ENCODE measurements at regions not wholly inside any gene's neighbourhood (a gene's known extent, or its start where the extent isn't known, plus 50 kb on each side); places are given as distances from the start of the nearest gene placed in this dataset.

DNA sequence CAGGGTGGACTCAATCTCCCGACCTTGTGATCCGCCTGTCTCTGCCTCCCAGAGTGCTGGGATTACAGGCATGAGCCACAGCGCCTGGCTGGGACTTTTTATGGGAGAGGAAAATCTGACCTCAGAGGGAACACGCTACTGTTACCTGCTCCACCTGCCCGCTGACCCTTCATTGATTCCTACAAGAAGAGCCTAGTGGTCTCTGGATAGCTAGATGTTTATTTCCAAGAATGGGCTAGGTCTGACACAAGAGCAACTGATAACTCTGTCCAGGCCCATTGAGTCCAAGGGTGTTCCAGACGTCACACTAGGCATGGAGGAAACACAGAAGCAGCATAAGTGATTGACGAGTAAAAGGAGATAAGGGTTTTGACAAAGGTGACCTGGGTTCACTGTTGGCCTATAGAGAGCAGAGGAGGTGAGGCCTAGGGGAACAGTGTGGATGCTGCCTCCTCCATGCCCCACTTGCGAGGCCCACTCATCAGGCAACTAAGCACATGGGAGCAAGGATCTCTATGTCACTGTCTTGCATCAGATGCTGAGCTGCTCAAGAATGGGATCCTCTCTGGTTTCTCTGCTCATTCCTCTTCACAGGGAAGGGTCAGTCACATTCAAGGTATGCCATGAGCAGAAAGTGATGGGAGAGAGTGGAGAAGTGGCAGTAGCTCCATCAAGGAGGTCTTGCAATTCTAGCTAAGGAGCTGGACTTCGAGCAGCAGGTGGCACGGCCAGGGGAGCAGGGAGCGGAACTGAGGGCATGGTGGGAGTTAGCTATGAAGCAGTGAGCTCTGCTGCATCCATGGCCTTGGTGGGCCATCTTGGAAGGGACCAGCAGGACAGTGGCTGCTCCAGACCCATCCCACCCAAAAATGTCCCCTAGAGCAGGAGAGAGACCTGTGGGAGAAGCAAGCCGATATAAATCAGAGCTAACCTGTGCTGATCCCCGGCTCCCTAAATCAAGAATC, 145.2 kb downstream of the WSCD1 start:
- no peak for DNase-seq (ENCODE audit: low read depth in 2 of 2)

DNA sequence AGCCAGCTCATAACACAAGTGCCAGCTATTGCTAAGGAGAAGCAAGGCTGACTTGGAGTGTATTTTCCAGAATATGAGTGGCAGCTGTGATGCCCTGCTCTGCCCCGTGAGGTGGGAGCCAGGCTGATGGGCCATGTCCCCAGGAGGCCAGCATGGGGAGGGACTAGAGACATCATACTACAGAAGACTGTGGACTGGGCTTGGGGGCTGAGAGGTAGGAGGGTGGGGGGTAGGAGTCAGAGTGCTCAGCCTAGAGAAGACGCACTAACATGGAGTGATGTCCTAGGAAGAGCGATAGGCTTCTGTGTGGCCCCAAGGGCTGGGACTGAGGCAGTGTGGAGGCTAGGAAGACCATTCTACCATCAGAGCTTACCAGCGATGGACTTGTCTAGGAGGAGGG, 143.7 kb downstream of the WSCD1 start:
- DNase-seq (ENCODE audit: low read depth in 2 of 2): no peak

DNA sequence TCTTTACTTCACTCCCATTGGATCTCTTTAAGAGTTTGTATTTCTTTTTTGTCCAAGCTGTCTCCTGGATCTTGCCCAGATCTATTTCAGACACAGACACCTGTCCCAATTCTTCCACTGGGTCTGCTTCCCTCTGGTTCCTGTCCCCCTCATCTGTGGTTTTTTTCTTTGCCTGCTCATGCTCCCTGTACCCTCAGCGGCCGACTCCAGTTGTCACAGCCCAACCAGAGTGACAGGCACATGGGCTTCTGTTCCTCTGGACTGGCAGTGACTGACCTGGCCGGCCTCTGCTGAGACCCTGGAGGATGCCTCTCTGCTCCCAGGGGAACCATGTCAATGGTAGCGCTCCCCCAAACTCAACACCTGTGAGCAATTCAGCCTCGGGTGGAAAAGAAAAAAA, 142.6 kb downstream of the WSCD1 start:
- DNase-seq (ENCODE audit: low read depth in 2 of 2): no peak

DNA sequence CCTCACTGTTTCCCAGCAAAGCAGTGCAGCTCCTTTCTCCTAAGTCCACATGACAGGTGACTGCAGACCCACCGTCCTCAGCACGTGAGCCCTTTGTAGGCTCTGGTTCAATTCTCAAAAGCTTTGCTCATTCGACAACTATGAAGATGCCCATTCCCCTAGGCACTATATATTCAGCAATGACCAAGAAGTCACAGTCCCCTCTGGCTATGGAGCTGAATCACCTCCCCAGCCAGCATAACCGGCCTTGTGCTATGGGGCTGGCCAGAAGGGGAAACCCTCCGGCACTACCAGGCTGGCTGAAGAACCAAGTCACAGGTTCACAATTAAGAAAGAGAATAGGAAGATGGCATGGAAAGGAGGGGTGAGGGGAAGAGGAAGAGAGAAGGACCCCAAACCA, 139.7 kb downstream of the WSCD1 start:
- DNase-seq (ENCODE audit: low read depth in 2 of 2): no peak

DNA sequence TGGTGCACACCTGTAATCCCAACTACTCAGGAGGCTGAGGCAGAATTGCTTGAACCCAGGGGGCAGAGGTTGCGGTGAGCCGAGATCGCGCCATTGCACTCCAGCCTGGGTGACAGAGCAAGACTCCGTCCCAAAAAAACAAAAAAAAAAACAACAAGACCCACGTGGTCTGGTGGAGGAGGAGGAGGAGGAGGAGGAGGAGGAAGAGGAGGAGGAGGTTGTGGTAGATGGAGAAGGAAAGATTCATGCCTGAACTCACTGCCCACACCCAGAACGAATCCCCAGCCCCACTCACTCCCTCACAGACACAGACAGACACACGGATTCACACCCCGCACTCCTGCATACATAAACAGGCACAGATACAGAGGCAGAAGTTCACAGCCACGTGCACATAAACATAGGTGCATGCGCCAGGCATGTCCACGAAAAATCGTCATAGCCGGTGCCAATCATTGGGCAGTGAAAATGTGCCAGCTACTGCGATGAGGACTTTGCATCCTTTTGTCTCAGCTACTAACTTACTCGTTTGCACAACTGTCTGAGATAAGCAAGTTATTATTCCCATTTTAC, 138.5 kb downstream of the WSCD1 start:
- DNase-seq (ENCODE audit: low read depth in 2 of 2): no peak

DNA sequence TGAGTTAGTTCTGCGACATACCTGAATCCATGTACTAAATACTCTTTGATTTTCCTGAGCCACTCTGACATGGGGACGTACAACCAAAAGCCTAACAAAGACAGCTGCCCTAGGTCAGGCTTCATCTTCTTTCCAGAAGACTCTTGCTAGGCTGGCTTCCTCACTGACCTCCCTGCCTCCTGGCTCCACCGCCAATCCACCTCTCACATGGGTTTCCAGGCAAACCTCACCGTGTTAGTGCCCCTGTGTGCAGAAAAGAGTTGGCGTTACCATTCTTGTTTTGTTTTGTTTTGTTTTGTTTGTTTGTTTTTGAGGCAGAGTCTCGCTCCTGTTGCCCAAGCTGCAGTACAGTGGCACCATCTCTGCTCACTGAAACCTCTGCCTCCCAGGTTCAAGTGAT, 135.3 kb downstream of the WSCD1 start:
- no peak for DNase-seq (ENCODE audit: low read depth in 2 of 2)

DNA sequence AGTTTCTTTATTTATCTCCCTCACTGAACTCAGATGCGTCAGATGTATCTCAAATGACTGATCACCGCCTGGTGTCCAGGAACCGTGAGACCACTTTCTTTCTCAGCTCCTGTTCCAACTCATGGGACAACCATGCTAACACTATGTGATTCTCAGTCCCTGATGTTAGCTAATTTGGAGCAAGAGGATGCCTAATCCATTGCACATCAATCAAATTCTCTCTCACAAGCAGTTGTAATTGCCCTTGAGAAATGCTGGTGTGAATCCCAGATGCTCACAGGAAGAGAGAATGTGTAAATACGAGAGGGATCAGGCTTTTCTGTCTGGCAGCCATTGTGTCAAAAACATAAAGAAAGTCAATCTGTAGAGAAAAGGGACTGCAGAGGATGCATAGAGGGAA, 134.9 kb downstream of the WSCD1 start:
- no peak for DNase-seq (ENCODE audit: low read depth in 2 of 2)

DNA sequence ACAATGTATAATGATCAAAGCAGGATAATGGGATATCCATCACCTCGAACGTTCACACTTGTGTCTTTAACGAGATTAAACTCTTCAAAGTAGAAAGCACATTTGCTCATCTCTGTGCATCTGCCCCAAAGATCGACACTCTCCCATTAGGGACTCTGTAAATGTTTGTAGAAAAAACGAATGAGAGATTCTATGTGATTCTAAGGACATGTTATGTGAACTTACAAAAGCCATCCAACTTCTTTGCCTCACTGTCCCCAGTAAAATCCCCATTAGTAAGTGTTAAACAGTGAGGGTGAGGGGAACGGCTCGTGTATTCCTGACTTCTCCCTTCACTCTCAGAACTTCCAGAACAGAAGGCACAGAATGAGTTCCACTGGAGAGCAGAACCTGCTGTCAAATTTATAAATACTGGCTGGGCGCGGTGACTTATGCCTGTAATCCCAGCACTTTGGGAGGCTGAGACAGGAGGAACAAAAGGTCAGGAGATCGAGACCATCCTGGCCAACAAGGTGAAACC, 134.1 kb downstream of the WSCD1 start:
- DNase-seq (ENCODE audit: low read depth in 2 of 2): no peak

DNA sequence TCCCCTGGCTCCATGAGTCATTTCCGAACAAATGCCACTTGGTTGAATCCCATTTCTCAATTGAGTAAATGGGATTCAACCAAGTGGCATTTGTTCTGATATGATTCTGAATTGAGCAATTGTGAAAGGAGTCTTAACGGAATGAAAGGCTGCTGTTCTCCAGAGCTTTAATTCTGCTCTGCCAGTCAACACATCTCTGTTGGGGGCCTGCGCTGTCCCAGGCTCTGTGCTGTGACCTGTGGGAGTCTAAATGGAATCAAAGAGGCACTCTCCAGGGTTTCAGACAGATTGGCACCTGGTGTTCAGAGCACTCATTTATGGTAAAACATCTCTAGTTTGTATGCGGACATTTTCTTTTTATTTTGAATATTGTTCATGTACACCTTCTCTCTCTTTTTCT, 126.2 kb downstream of the WSCD1 start:
- DNase-seq (ENCODE audit: low read depth in 2 of 2): no peak

DNA sequence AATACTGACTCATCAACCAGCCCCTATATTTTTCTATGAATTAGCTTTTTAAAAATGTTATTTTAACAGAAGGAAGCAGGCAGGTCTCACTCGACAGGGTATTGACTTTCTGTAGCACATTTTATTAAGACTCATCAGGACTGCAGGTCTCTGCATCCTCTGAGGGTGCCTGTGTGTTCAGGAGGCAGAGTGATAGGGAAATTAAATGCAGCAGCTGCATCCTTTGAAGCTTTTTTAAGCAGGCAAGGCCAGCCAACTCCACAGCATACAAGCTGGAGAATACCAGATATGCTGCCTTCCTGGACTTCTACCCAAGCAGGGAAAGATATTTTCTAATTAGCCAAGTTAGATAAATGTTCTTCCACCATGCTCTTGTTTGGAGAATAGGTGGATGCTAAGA, 124.9 kb downstream of the WSCD1 start:
- no peak for DNase-seq (ENCODE audit: low read depth in 2 of 2)

DNA sequence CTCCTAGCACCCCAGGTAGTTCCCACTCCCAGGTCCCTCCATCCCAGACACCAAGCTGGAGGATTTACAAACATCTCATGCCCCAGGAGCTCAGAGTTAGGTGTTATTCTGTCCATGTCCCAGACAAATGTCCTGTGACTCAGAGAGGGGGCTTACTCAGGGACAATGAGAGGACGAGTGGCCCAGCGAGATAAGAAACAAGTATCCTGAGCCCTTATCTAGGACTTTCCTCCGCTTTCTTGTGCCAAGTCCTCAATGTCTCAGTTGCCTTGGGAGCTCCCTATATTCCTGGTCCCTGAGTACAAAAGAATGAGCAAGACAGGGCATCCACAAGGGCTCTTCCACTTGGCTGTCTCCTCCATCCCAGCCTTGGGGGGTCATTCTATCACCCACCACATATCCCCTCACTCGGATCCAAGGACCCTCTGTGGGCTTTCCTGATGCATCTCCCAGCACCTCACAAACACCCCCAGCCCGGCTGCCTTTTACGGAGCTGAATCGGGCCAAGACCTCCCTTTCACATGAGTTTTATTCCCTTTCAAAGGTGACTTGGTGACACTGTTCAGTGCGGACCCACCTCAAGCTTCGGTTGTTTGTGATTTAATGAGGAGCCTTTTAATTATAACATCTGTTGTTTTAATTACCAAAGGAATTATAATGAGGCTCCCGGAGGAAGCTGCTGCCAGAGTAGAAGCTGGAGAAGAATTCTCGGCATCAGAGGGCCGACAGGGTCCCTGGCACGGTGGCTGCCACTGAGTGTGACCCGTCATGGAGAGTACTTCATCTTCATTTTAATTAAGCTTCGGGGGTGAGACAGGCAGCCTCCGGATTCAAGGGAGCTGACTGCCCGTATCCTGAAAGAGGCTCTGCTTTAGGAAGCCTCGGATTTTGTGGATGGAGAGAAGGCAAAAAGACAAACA, 121.5 kb downstream of the WSCD1 start:
- DNase-seq (ENCODE audit: low read depth in 2 of 2): no peak

DNA sequence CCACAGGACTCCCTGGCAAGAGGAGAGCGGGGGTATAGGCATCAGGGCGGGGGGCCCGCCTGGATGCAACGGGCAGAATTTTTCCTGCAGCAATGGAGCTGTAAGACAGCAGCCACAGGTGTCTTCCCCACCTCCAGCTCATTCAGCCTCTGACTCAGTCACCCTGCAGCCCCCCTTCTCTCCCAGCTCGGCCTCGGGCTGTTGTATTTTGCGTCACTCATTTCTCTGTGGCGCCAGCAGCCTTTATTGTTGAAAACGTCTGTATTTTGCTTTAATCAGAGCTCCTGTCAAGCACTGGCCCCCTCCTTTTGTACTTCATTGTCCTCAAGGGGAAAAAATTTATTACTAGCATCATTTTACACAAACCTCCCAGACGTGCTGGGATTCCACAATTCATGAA, 117.7 kb downstream of the WSCD1 start:
- no peak for DNase-seq (ENCODE audit: low read depth in 2 of 2)

DNA sequence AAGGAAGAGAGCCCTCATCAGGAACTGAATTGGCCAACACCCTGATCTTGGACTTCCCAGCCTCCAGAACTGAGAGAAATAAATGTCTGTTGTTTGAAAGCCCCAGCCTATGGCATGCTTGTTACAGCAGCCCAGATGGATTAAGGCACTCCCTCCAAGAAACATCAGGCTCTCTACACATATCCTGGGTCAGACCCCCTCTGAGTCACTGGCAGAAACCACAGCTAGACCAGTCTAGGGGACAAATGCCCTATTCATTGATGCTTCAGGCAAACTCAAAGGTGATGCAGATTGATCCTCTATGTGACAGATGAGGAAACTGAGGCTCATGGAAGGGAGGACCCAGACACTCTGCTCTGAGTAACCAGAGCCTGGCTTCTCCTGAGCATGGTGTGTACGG, 116.8 kb downstream of the WSCD1 start:
- no peak for DNase-seq (ENCODE audit: low read depth in 2 of 2)

DNA sequence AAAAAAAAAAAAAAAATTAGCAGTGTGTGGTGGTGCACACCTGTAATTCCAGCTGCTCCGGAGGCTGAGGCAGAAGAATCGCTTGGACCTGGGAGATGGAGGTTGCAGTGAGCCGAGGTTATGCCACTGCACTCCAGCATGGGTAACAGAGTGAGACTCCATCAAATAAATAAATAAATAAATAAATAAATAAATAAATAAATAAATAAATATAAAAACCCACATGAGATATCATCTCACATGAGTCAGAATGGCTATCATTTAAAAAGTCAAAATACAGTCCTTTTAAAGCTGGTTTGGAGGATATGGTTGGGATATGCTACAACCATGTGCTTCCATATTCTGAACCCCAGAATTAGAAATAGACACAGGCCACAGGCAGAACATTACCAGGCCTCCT, 114.3 kb downstream of the WSCD1 start:
- no peak for DNase-seq (ENCODE audit: low read depth in 2 of 2)

DNA sequence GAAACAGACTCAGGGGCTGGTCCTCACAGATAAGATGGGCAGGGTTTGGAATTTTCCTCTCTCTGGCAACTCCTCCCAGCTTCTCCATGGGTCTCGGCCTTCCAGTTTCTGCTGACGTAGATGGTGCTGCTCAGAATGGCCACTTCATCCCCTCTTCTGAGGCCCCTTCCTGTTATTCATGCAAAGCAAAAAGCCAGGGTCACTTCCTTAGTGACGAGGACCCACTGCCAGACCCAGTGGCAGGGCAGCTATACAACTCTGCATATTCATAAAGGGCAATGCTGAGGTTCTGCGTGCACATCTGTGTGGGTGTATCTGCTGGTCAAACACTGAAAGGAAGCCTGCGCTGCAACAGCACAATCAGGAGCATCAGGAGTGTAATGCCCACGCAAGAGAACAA, 108.8 kb downstream of the WSCD1 start:
- DNase-seq (ENCODE audit: low read depth in 2 of 2): no peak

DNA sequence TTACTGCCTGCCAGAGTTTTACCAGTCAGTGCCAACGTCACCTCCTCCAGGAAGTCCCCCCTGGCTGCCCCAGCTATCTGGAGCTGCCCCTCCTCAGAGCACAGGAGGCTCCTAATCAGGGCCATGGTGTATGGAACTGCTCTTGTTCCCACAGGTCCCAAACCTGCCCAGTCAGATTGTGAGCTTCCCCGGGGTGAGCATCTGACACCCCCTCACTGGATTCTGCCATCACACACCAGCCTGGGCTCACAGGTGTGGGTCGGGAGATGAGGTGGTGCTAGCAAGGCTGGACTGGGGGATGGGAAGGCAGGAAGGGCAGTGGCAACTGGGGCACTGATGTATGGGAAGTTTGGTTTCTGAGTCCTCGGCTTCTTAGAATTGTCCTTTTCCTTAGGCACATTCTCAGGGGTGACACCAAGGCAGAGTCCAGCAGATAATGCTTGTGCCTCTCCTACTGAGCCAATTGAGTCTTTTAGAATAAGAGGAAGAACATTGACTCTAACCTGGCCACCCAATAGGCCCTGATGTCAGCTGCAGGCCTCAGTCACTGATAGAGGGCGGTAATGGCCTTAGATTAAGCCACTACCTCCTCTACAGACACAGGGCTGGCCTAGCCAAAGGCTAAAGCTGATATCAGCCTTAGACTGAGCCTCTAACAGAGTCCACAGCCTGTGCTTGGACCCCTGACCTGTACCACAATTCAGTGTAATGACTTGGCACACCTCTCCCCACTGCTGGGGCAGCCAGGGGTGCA, 107.9 kb downstream of the WSCD1 start:
- DNase-seq (ENCODE audit: low read depth in 2 of 2): no peak

Data from stimulated activated CD4-positive, alpha-beta T cell treated with anti-CD3 and anti-CD28 coated beads, Interleukin-4, amount 100 ng/mL, for 48 hours (primary cell).